BJ (cell line): ENCODE measurements at regions not wholly inside any gene's neighbourhood (a gene's known extent, or its start where the extent isn't known, plus 50 kb on each side); places are given as distances from the start of the nearest gene placed in this dataset.

ENCODE experiments used
- CTCF ChIA-PET: fragments of 350-600 bp; formaldehyde crosslinking; extraction: SDS; loops from one replicate; lab custom pipeline; 2021; ENCODE audit warnings: antibody characterized with exemption, inconsistent platforms; lab: Yijun Ruan, JAX
- POLR2A ChIA-PET: fragments of 300-600 bp; sonication (Branson Sonifier 250); formaldehyde crosslinking; extraction: SDS; loops from one replicate; lab custom pipeline; 2021; ENCODE audit warnings: antibody characterized with exemption; lab: Charles Lee
- DNase-seq: peaks from one replicate; pipeline ENCODE4 v3.0.0-alpha.2; 2011; ENCODE audit warnings: low read depth
- H3K27me3 ChIP-seq: 2 replicates; pipeline ENCODE4 v1.6.0; 2011; ENCODE audit warnings: low read length; ENCODE audit not compliant: control insufficient read depth, insufficient read depth
- H3K36me3 ChIP-seq: 2 replicates; pipeline ENCODE4 v1.5.1; 2011; ENCODE audit warnings: low read length; ENCODE audit not compliant: control insufficient read depth, insufficient read depth
- H3K4me3 ChIP-seq: 2 replicates; pipeline ENCODE4 v1.5.1; 2011; ENCODE audit warnings: low read depth, mild to moderate bottlenecking, control low read depth, low read length
- TF ChIP-seq, protein P1 (sequence below): IDR thresholded peaks from 2 replicates; pipeline ENCODE4 v1.5.1; 2011; ENCODE audit warnings: low read depth, mild to moderate bottlenecking, control low read depth, inconsistent platforms, low read length, moderate library complexity; ENCODE audit not compliant: insufficient read depth

DNA sequence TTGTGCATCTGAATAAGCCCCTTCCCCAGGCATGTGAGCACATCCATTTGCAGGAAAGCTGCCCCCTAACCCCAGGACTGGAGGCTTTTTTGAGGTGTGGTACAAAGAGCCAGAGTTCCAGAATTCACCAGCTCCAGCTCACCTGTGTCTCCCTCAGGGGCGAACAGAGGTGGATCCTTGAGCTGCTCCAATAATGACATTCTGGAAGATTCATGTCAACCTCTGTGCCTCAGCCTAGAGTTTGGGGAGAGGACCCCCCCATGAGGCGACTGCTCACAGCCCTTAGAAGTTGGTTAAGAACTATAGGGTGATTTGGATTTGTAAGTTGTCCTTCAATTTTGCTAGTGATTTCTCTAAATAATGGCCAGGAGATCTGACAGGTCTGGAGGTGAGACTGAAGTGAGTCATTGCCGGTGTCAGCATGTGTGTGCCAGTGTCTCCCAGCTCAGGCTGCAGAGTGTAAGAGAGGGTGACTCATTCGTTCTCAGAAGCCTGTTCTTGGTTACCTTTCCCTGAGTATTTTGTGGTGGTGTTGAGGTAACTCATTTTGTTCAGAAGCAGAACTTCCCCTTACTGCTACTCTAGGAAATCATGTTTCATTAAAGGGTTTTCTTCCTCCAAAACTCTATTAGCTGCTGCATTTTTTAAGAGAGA, 136.9 kb upstream of the TOPAZ1 start:
- Histone ChIP-seq H3K27me3 (no peaks in the 10 kb centered on the region), H3K36me3 (no peaks in the 10 kb centered on the region), H3K4me3 (no peak overlapping the region)
- TF ChIP-seq, protein P1, sequence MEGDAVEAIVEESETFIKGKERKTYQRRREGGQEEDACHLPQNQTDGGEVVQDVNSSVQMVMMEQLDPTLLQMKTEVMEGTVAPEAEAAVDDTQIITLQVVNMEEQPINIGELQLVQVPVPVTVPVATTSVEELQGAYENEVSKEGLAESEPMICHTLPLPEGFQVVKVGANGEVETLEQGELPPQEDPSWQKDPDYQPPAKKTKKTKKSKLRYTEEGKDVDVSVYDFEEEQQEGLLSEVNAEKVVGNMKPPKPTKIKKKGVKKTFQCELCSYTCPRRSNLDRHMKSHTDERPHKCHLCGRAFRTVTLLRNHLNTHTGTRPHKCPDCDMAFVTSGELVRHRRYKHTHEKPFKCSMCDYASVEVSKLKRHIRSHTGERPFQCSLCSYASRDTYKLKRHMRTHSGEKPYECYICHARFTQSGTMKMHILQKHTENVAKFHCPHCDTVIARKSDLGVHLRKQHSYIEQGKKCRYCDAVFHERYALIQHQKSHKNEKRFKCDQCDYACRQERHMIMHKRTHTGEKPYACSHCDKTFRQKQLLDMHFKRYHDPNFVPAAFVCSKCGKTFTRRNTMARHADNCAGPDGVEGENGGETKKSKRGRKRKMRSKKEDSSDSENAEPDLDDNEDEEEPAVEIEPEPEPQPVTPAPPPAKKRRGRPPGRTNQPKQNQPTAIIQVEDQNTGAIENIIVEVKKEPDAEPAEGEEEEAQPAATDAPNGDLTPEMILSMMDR, result no peak
- CTCF ChIA-PET, result interaction anchor here (0.6 to 1.1 kb wide), 2 partner anchors 8 to 89 kb away, joined by 3 to 4 read pairs; no protein-coding TSS in a partner anchor
- POLR2A ChIA-PET, result no interaction called here
- peak; percentile 13 for DNase-seq

DNA sequence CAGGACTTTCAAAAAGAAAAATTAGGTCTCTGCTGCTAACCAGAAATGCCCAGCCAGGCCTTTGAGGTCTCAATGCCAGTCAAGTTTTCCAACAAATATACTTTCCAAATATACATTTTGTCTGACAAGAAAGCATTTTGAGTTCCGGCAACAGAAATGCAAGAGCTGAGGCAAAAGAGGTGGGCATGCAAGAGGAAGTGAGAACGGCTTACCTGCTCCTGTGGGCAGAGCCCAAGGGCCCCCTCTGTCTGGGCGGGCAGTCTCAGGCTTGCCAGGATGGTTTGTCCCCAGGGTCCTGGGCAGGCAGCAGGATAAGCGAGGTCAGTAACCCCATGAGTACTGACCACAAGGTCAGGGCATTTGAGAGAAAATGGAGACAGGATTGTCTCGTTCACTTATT, 136.1 kb upstream of the TOPAZ1 start:
- CTCF ChIA-PET, result interaction anchor here (0.6 kb wide), 1 partner anchor 88 kb away, joined by 3 read pairs; no protein-coding TSS in a partner anchor
- H3K4me3 ChIP-seq, result no peak overlapping the region

DNA sequence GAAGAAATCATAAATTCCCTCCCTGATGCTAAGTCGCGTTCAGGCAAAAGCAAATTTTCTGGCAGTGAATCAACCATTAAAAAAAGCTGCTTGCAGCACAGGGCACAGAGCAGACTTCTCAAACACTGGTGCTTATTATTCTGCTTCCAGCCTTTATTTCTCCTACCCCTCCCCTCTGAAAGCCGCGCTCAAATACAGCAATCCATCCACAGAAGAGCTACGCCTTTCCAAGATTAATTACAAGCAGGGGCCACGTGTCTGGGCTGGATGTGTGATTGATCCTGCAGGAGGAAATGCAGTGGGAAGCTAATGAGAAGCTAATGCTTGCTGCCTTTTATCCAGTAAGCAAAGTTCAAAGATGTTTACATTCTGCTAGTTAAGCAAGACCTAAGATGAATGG, 134.9 kb upstream of the TOPAZ1 start:
- POLR2A ChIA-PET, result no interaction called here
- no peak for DNase-seq
- Histone ChIP-seq H3K4me3 (no peak overlapping the region), H3K27me3 (no peaks in the 10 kb centered on the region), H3K36me3 (no peaks in the 10 kb centered on the region; the same call in 1 of the 2 replicates)
- TF ChIP-seq, protein P1, result no peak
- CTCF ChIA-PET, result interaction anchor here (0.6 to 1.8 kb wide), 3 partner anchors 11 to 338 kb away, joined by 3 to 4 read pairs (median 3); no protein-coding TSS in a partner anchor

More for the DNA sequence above, 136.1 kb upstream of the TOPAZ1 start:
- no peaks in the 10 kb centered on the region for H3K36me3 ChIP-seq
- DNase-seq, result no peak
- POLR2A ChIA-PET, result no interaction called here
- no peaks in the 10 kb centered on the region for H3K27me3 ChIP-seq
- TF ChIP-seq, protein P1, result no peak

DNA sequence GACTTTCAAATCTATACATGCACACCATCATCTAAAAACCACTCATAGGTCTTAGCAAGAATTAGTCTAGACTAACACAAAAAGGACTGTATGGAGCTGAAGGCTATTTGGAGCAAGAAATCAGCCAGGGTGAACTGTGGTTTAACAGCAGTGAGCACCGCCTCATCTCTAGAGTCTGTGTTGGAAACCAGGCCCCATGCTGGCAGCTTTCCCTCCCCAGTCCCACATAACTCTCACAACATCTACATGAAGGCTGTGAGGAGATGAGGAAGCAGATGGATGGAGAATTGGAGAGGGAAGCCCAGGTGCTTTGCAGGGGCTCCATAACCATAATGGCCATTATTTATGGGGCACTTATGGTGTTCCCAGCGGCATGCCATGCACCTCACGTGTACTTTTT, 133.2 kb upstream of the TOPAZ1 start:
- ChIA-PET CTCF (no interaction called here), POLR2A (no interaction called here)
- no peak for DNase-seq
- TF ChIP-seq, protein P1, result no peak
- Histone ChIP-seq H3K36me3 (peaks cover 3% of the 10 kb centered on the region), H3K27me3 (no peaks in the 10 kb centered on the region), H3K4me3 (no peak overlapping the region)

DNA sequence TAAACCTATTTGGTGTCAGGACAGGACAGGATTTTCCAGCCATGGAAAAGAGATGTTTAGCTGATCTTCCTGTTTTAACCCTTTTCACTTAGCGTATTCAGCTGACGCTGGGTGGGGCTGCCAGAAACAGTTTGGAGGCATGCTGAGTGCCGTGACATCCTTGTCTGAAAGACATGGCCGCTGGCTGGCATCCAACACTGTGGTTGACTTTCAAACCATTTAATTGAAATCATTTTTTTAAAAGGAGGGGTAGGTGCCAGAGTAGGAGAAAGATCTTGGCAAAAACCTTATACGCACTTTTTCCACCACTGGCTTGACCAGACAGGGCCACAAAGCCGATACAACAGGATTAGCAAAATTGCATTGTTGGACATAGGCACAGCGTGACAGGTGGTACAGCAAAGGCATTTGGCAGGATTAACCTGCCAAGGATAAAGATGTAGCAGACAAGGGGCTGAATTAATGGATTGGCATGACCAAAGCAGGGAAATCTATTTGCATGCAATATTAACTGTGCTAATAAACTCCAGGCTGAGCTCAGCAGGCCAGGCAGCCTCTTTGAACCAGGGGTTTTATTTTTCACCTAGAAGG, 131.8 kb upstream of the TOPAZ1 start:
- POLR2A ChIA-PET, result no interaction called here
- no peak overlapping the region for H3K4me3 ChIP-seq
- H3K27me3 ChIP-seq, result no peaks in the 10 kb centered on the region
- DNase-seq, result no peak
- peaks cover 3% of the 10 kb centered on the region for H3K36me3 ChIP-seq
- TF ChIP-seq, protein P1, result no peak
- CTCF ChIA-PET, result no interaction called here
